ENCODE measurements at regions not wholly inside any gene's neighbourhood (a gene's known extent, or its start where the extent isn't known, plus 50 kb on each side); places are given as distances from the start of the nearest gene placed in this dataset.

- TF ChIP-seq CTCF (IDR thresholded peaks at IDR 0.05) (no peak), EZH2phosphoT487 (IDR thresholded peaks at IDR 0.05) (no peak)
Observed at GRCh38 chr7:56188823-56189346, 72.7 kb upstream of the NUPR2 start.
